Non-pigmented ciliary epithelial cell (primary cell): ENCODE measurements at regions not wholly inside any gene's neighbourhood (a gene's known extent, or its start where the extent isn't known, plus 50 kb on each side); places are given as distances from the start of the nearest gene placed in this dataset.

ENCODE experiments used
- DNase-seq: peaks from one replicate; pipeline ENCODE4 v3.0.0-alpha.2; 2010; ENCODE audit warnings: low read depth

DNA sequence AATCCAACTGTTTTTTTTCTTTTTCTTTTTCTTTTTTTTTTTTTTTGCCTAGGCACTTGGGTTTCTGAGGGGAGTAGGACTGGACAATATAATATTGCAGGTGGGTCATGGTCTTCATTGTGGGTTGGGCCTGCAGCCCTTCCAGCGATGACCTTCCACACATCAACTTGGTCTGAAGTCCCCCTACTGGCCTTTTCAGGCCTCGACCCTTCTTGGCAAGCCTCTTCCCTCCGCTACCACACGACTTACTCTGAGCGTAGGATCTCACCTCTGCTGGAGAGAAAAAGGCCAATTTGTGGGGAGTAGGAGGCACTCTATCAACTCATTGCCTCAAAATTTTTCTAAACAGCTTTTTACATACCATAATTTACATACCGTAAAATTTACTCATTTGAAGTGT, 51.1 kb upstream of the GRIK3 start:
- DNase-seq = no peak

DNA sequence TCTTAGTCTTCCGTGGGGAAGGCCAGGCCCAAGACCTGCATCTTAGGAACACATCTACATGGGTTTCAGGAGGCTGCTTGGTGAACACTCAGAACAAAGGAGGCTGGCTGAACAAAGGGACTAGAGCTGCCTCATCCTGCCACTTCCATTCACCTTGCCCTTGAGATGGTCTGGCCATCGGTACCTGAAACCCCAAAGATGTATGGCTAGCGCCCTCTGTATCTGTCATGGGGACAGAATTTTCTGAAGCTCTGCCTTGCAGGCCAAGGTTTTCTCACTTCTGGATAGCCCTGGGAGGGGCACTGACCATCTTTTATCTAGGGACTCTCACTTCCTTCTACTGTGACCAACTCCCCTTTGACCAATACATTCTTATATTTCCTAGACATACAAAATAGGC, 55.4 kb upstream of the GRIK3 start:
- no peak for DNase-seq

- no peak for DNase-seq
These were observed 56.4 kb upstream of the GRIK3 start for GRCh38 chr1:37090671-37091070.

- no peak for DNase-seq
These were observed 58.6 kb upstream of the GRIK3 start for GRCh38 chr1:37092937-37093336.

DNA sequence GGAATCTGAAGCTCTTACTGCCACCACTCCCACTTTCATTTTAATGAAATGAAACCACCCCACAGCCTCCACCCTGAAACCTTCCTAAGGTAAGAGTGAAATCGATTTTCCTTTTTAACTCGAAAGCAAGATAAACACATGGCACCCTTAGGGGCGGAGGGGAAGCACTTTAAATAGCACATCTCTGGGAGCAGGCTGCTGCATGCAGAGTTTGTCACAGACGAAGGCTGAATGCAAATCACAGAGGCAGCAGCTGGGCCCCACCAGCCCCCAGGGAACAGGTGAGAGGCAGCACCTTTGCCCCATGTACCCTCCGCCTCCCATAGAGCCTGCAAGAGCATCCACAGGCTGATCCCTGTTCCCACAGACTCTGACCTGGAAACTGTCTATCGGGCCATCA, 60.0 kb upstream of the GRIK3 start:
- DNase-seq = no peak

DNA sequence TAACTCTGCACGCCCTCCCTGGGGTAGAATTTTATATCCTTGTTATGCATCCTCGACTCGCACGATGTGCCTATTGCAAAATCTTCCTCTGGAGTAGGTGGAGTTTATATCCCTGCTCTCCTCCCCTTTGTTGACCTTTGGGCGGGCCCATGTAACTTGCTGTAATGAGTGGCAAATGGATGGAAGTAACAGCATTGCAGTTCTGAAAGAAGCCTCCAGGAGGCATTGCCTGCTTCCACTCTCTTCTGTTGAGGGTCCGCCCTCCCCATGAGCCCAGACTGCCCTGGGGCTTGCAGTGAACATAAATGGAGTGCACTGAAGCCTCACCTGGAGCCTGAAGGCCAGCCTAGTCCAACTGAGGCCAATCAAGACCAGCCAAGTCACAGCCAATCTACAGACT, 62.2 kb upstream of the GRIK3 start:
- DNase-seq = no peak

DNA sequence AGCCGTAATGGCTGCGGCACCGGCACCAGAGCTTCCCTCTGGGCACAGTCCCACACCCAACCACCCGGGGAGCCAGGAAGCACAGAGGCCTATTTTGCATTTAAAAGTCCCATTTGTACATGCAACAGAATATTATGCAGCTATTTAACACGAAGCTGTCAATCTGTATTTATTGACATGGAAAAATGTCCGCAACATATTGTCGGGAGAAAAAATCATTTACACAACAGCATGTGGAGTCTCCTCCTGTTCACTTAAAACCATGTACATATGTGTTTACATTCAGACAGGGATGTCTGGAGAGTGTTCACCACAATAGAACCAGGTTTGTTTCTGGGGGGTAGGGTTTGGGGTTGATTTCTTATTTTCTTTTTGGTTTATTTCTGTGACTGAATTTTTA, 63.4 kb upstream of the GRIK3 start:
- DNase-seq = no peak

- no peak for DNase-seq
These were observed 63.9 kb upstream of the GRIK3 start for GRCh38 chr1:37098237-37098636.

GRCh38 chr1:37100310-37100709, 66.0 kb upstream of the GRIK3 start:
- no peak for DNase-seq

DNA sequence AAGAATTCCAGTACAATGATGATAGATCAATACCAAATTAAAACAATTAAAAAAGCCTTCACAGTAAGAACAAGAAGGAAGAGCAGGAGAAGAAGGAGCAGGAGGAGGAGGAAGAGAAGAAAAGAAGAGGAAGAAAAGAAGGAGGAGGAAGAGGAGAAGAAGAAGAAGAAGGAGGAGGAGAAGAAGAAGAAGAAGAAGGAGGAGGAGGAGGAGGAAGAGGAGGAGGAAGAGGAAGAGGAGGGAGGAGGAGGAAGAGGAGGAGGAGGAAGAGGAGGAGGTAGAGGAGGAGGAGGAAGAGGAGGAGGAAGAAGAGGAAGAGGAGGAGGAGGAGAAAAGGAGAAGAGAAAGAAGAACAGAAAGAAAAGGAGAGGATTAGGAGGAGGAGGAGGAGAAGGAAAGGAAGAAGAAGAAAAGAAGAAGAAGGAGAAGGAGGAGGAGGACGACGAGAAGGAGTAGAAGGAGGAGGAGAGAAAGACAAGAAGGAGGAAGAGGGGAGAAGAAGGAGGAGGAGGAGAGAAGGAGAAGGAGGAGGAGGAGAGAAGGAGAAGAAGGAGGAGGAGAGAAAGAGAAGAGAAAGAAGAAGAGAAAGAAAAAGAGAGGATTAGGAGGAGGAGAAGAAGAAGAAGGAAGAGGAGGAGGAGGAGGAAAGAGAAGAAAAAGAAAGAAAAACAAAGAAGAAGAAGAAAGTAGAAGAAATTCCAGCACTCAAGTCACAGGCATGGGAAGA, 68.5 kb upstream of the GRIK3 start:
- no peak for DNase-seq

- no peak for DNase-seq
These were observed 71.6 kb upstream of the GRIK3 start for GRCh38 chr1:37105911-37106310.

DNA sequence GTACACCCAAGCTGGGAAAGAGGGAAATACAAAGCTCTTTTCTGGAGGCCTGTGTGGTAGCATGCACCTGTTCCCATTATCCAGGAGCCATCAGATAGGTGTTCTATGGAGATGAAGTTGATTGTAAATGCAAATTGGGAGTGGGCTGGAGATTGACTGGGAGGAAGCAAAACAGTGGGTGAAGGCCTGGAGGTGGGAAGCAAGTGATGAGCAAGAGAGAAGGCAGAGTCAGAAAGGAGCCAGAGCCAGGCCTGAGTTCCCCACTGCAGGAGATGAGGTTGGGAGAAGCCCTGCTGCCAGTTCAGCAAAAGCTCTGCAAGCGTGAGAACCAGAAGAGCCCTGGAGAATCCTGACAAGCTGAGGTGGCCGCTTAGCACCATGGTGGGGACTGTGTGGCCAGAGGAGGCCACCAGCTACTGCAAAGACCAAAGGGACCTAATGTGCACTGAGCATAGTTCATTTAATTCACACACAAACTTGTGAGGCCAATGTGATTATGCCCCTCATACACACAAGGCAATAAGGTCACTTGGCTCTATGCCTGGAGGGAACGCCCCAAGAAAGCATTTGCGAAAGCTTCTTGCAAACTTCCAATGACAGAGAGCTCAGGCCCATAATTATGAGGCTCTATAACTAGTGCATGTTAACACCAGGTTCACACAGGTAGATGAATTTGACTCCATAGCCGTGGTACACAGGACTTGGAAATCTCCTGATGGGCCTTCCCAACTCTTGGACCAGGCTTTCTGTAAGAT, 73.0 kb upstream of the GRIK3 start:
- DNase-seq = no peak

GRCh38 chr1:37108596-37109188, 74.4 kb upstream of the GRIK3 start:
- DNase-seq = no peak

GRCh38 chr1:37112430-37112829, 78.1 kb upstream of the GRIK3 start:
- DNase-seq = no peak

- DNase-seq = no peak
These were observed 79.1 kb upstream of the GRIK3 start for GRCh38 chr1:37113285-37113997.

DNA sequence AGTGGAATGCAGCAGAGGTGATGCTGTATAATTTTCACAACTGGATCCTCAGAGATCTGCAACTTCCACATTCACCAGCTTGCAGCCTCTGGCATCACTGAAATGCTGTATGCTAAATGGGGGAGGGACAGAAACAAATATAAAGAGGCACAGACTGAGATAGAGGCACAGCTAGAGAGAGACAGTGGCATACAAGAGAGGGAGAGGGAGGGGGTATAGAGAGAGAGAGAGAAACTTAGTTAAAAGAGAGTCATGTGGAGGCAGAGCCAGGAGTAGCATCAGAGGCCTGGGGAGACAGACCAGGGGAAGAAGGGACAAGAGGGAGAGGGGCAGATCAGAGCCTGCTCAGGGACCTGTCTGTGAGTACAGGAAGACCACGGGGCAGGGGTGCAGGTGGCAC, 84.5 kb upstream of the GRIK3 start:
- no peak for DNase-seq

GRCh38 chr1:37120279-37120678, 86.0 kb upstream of the GRIK3 start:
- no peak for DNase-seq

GRCh38 chr1:37123276-37124115, 89.2 kb upstream of the GRIK3 start:
- DNase-seq = no peak

DNA sequence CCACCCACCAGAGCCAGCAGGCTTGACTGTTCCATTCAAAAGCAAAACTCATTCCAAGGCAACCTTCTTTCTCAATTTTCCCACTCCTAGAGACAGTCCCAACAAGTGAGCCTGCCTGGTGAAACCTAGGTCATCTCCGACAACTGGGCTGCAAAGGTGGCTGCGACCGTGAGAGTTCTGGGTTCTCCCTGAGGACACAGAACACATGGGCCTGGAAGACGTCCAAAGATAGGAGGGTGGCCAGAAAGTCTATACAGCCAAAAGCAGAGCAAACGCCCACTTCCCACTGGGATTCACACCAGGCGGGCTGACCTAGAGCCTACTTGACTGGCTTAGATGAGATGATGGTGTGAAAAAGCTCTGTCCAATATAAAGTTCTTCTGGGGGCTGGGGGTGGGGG, 90.2 kb upstream of the GRIK3 start:
- no peak for DNase-seq

DNA sequence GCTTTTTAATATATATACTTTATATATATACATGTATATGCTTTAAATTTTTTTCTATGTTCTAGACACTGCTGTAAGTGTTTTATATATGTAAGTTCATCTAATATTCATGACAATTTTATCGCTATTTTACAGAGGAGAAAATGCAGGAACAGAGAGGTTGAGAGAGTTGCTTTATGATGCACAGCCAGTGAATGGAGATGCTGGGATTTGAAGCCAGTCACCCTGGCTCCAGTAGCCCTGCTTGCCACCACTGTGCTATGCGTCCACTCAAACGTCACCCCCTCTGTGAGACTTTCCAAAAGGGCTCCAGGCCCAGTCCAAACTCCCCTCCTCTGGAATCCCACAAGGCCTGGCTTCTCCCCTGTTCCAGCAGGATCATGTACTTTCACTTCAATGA, 91.0 kb upstream of the GRIK3 start:
- DNase-seq = no peak

DNA sequence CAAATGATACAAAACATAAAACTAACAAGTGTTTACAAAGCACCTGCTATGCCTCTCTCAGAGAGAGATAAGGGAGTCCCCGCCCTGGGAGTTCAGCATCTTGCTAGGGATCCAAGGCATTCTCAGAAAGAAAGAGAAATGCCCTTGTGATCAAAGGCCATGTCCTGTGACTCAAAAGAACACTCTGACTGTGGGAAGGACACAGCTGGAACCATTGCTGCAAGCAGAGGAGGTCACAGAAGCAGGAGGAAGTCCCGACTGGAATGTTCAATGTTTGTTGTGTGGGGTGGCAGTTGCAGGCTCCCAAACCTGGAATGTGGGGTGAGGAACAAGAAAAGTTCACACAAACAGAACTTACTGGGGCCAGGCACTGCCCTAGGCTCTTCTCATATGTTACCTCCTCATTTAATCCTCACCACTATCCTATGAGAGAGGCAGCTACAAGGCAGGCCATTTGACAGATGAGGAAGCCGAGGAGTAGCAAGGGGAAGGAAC, 93.0 kb upstream of the GRIK3 start:
- no peak for DNase-seq

GRCh38 chr1:37128091-37128490, 93.8 kb upstream of the GRIK3 start:
- no peak for DNase-seq
